Astrocyte of the spinal cord (primary cell): ENCODE measurements at regions not wholly inside any gene's neighbourhood (a gene's known extent, or its start where the extent isn't known, plus 50 kb on each side); places are given as distances from the start of the nearest gene placed in this dataset.
"Not testable (repeated sequence)": the region's sequence is repeated elsewhere in the genome, so short reads cannot be mapped to it uniquely, and the experiment has no call there.

Experiments
- DNase-seq: peaks from one replicate; pipeline ENCODE4 v3.0.0; 2011; ENCODE audit warnings: low read depth, low spot score
- H3K4me3 ChIP-seq: 2 replicates; pipeline ENCODE4 v1.5.1; 2011; ENCODE audit warnings: low read depth, mild to moderate bottlenecking, low read length, moderate library complexity
- CTCF ChIP-seq: IDR thresholded peaks from 2 replicates; pipeline ENCODE4 v1.5.1; 2012; ENCODE audit warnings: low read depth, mild to moderate bottlenecking, low read length, inconsistent platforms
- in situ Hi-C: cut with HindIII; loops from 2 replicates; pipeline ENCODE4 v1.10.0; 2017; ENCODE audit warnings: low sequenced_read_pairs

GRCh38 chrX:115413246-115413878, 123.8 kb downstream of the LUZP4 start:
- no peak for TF ChIP-seq CTCF
- no peak overlapping the region for H3K4me3 ChIP-seq
- DNase-seq: peak; percentile 74
- in situ Hi-C loops: no loop called here

- DNase-seq: no peak
Measured at GRCh38 chrX:115419069-115419468, 129.6 kb downstream of the LUZP4 start.

GRCh38 chrX:115423086-115423485, 133.6 kb downstream of the LUZP4 start:
- H3K4me3 ChIP-seq: no peak overlapping the region
- TF ChIP-seq CTCF: no peak
- in situ Hi-C loops: no loop called here
- DNase-seq: no peak

More at GRCh38 chrX:115419069-115419468, 129.6 kb downstream of the LUZP4 start:
- no peak overlapping the region for H3K4me3 ChIP-seq
- TF ChIP-seq CTCF: no peak
- in situ Hi-C loops: no loop called here

GRCh38 chrX:115425359-115425758, 135.6 kb upstream of the PLS3 start:
- no peak for TF ChIP-seq CTCF
- in situ Hi-C loops: no loop called here
- DNase-seq: no peak
- no peak overlapping the region for H3K4me3 ChIP-seq

- H3K4me3 ChIP-seq: no peak overlapping the region
- TF ChIP-seq CTCF: no peak
- no peak for DNase-seq
- in situ Hi-C loops: no loop called here
Measured at GRCh38 chrX:115427861-115428410, 133.0 kb upstream of the PLS3 start.

- H3K4me3 ChIP-seq, DNase-seq, in situ Hi-C loops: not testable (repeated sequence)
Measured at GRCh38 chrX:115434834-115435233, 126.1 kb upstream of the PLS3 start.

- no peak for DNase-seq
- no peak overlapping the region for H3K4me3 ChIP-seq
- no peak for TF ChIP-seq CTCF
- in situ Hi-C loops: no loop called here
Measured at GRCh38 chrX:115437841-115438595, 123.0 kb upstream of the PLS3 start.
